ENCODE measurements at regions not wholly inside any gene's neighbourhood (a gene's known extent, or its start where the extent isn't known, plus 50 kb on each side); places are given as distances from the start of the nearest gene placed in this dataset.

DNA sequence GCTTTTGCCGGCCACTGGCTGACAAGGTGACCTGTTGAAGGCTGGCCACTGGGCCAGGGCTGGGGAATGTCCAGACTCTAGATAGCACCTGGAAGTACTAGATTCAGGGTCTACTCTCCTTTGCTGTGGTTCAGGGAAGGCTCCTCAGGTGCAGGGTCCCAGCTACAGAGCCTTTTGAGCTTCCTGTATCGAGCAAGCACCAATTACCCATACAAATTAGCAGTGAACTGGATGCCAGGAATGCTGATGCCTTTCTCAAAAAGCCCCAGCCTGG is 213.4 kb downstream of the CYP26B1 start:
- TF ChIP-seq BHLHE40 (IDR thresholded peaks at IDR 0.05; ENCODE audit: borderline replicate concordance) (no peak), FOXA1 (IDR thresholded peaks at IDR 0.05) (no peak), FOXM1 (IDR thresholded peaks at IDR 0.05; ENCODE audit: borderline replicate concordance) (no peak), SP1 (IDR thresholded peaks at IDR 0.05) (no peak), L3MBTL2 (conservative IDR thresholded peaks at IDR 0.05) (no peak), CTBP1 (IDR thresholded peaks at IDR 0.05; ENCODE audit: borderline replicate concordance) (no peak), TARDBP (IDR thresholded peaks at IDR 0.05) (no peak), HDGF (IDR thresholded peaks at IDR 0.05; ENCODE audit: borderline replicate concordance) (no peak), SUZ12 (IDR thresholded peaks at IDR 0.05) (no peak), ELF4 (IDR thresholded peaks at IDR 0.05) (no peak), ARNT (IDR thresholded peaks at IDR 0.05) (no peak), ZNF384 (IDR thresholded peaks at IDR 0.05) (no peak), NFRKB (IDR thresholded peaks at IDR 0.05) (no peak)
- TF ChIP-seq, protein P1, sequence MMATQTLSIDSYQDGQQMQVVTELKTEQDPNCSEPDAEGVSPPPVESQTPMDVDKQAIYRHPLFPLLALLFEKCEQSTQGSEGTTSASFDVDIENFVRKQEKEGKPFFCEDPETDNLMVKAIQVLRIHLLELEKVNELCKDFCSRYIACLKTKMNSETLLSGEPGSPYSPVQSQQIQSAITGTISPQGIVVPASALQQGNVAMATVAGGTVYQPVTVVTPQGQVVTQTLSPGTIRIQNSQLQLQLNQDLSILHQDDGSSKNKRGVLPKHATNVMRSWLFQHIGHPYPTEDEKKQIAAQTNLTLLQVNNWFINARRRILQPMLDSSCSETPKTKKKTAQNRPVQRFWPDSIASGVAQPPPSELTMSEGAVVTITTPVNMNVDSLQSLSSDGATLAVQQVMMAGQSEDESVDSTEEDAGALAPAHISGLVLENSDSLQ (IDR thresholded peaks at IDR 0.05): no peak

Measured in HEK293T (cell line).